HEK293T (cell line): ENCODE measurements at regions not wholly inside any gene's neighbourhood (a gene's known extent, or its start where the extent isn't known, plus 50 kb on each side); places are given as distances from the start of the nearest gene placed in this dataset.

Experiments used
- BHLHE40 ChIP-seq: fragments of 450-650 bp; IDR thresholded peaks from 2 replicates; pipeline ENCODE4 v1.6.1; 2016; ENCODE audit warnings: mild to moderate bottlenecking, moderate library complexity, borderline replicate concordance
- ELF4 ChIP-seq: fragments of 450-650 bp; IDR thresholded peaks from 2 replicates; pipeline ENCODE4 v1.6.1; 2017; ENCODE audit warnings: antibody characterized with exemption
- L3MBTL2 ChIP-seq: fragments of 450-650 bp; conservative IDR thresholded peaks from 2 replicates; pipeline ENCODE4 v1.6.1; 2016; ENCODE audit warnings: mild to moderate bottlenecking
- LEF1 ChIP-seq: fragments of 450-650 bp; IDR thresholded peaks from 2 replicates; pipeline ENCODE4 v1.6.1; 2017; ENCODE audit warnings: mild to moderate bottlenecking, borderline replicate concordance
- SP1 ChIP-seq: fragments of 450-650 bp; IDR thresholded peaks from 2 replicates; pipeline ENCODE4 v1.6.1; 2017
- TARDBP ChIP-seq: fragments of 450-650 bp; IDR thresholded peaks from 2 replicates; pipeline ENCODE4 v1.6.1; 2016

- TF ChIP-seq BHLHE40 (no peak), SP1 (no peak), TARDBP (no peak), ELF4 (no peak), LEF1 (no peak), L3MBTL2 (no peak)
Measured at GRCh38 chr18:73288813-73289212, 421.0 kb upstream of the NETO1 start.
